MM.1S (cell line): ENCODE measurements at regions not wholly inside any gene's neighbourhood (a gene's known extent, or its start where the extent isn't known, plus 50 kb on each side); places are given as distances from the start of the nearest gene placed in this dataset.

Experiments
- EZH2 ChIP-seq: fragments of 300-600 bp; sonication (generic); optimal IDR thresholded peaks from 2 replicates; pipeline ENCODE3; 2017; ENCODE audit warnings: low read depth, mild to moderate bottlenecking, antibody characterized with exemption, low read length, mixed read lengths
- EZH2phosphoT487 ChIP-seq: fragments of 300-600 bp; sonication (generic); IDR thresholded peaks from 2 replicates; pipeline ENCODE4 v1.6.1; 2018; ENCODE audit warnings: antibody characterized with exemption, low read length
- TF ChIP-seq, protein P1 (sequence below): fragments of 300-600 bp; sonication (generic); IDR thresholded peaks from 2 replicates; pipeline ENCODE4 v1.5.1; 2016; ENCODE audit warnings: antibody characterized with exemption, low read length, mixed read lengths

GRCh38 chr13:105841286-105841685 lies 694.2 kb downstream of the EFNB2 start:
- TF ChIP-seq, protein P1, sequence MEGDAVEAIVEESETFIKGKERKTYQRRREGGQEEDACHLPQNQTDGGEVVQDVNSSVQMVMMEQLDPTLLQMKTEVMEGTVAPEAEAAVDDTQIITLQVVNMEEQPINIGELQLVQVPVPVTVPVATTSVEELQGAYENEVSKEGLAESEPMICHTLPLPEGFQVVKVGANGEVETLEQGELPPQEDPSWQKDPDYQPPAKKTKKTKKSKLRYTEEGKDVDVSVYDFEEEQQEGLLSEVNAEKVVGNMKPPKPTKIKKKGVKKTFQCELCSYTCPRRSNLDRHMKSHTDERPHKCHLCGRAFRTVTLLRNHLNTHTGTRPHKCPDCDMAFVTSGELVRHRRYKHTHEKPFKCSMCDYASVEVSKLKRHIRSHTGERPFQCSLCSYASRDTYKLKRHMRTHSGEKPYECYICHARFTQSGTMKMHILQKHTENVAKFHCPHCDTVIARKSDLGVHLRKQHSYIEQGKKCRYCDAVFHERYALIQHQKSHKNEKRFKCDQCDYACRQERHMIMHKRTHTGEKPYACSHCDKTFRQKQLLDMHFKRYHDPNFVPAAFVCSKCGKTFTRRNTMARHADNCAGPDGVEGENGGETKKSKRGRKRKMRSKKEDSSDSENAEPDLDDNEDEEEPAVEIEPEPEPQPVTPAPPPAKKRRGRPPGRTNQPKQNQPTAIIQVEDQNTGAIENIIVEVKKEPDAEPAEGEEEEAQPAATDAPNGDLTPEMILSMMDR = no peak
- TF ChIP-seq EZH2phosphoT487 = no peak
- TF ChIP-seq EZH2 = no peak
